ENCODE measurements at regions not wholly inside any gene's neighbourhood (a gene's known extent, or its start where the extent isn't known, plus 50 kb on each side); places are given as distances from the start of the nearest gene placed in this dataset. TPM values are rescaled to one million over a fixed set of nuclear protein-coding genes. Genes with fewer than 3 reads are reported as not detected.

GRCh38 chr7:136033413-136034031 lies 56.4 kb upstream of the MTPN start:
- no peak for DNase-seq (ENCODE audit: low spot score)
- ATAC-seq (ENCODE audit: low FRiP score), result peak; percentile 83

GRCh38 chr7:136030867-136031318 lies 53.7 kb upstream of the MTPN start:
- TF ChIP-seq CTCF (IDR thresholded peaks at IDR 0.05), result no peak
- ATAC-seq (ENCODE audit: low FRiP score) (no peak), DNase-seq (ENCODE audit: low spot score) (no peak)

More at GRCh38 chr7:136033413-136034031, 56.4 kb upstream of the MTPN start:
- TF ChIP-seq CTCF (IDR thresholded peaks at IDR 0.05), result no peak

GRCh38 chr7:136030330-136030729 lies 53.2 kb upstream of the MTPN start:
- TF ChIP-seq CTCF (IDR thresholded peaks at IDR 0.05), result no peak
- DNase-seq (ENCODE audit: low spot score) (no peak), ATAC-seq (ENCODE audit: low FRiP score) (no peak)

DNA sequence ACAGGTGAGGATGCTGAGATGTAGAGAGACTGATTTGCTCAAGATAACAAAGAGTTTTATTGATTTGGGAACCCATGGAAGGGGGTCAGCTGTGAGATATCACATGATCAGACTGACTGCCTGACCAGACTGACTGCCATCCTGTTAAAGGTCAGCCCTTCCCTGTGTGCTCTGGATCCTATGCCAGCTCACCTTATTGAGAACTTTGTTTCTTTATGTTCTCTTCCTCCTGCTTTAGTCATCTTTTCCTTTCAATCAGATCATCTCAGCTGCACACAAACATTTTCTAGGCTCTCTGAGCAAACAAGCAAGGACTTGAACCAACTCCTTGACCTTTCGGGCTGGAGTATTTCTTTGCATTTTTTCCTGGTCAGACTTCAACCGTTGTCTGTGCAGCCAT lies 50.0 kb upstream of the MTPN start:
- no peak for ATAC-seq (ENCODE audit: low FRiP score)
- TF ChIP-seq CTCF (IDR thresholded peaks at IDR 0.05), result no peak
- no peak for DNase-seq (ENCODE audit: low spot score)

Small RNA genes lying in the stretch of these regions (small RNA-seq; reads per million reads assigned to genes)
- not detected for gene RF00019

Measured in omental fat pad (tissue), 3 donors.